Uterus (tissue), 2 donors: ENCODE measurements at regions not wholly inside any gene's neighbourhood (a gene's known extent, or its start where the extent isn't known, plus 50 kb on each side); places are given as distances from the start of the nearest gene placed in this dataset.

Experiments
- CTCF ChIP-seq, 4 experiments: fragments of 200-600 bp in 2 of 4; fragments of 450-650 bp in 2 of 4; sonication (generic) in 2 of 4; IDR thresholded peaks; one replicate each; pipeline ENCODE4 v1.5.1; 2016 to 2019; ENCODE audit warnings: antibody characterized with exemption in 4 of 4, mild to moderate bottlenecking in 2 of 4, moderate library complexity in 1 of 4
- POLR2A ChIP-seq, 2 donors: fragments of 450-650 bp; IDR thresholded peaks; one replicate each; pipeline ENCODE4 v1.6.1; 2016; ENCODE audit warnings: antibody characterized with exemption in 2 of 2, mild to moderate bottlenecking in 1 of 2, moderate library complexity in 1 of 2

GRCh38 chr10:20962165-20962564 is 65.1 kb upstream of the NEBL start:
- TF ChIP-seq CTCF (IDR thresholded peaks at IDR 0.05) = no peak
- TF ChIP-seq POLR2A (IDR thresholded peaks at IDR 0.05) = no peak
